WTC11 (cell line): ENCODE measurements at regions not wholly inside any gene's neighbourhood (a gene's known extent, or its start where the extent isn't known, plus 50 kb on each side); places are given as distances from the start of the nearest gene placed in this dataset.

ENCODE experiments used
- ATAC-seq: fragments of 200-7000 bp; cut with Tn5 transposase; 2 replicates; pipeline ENCODE4 v1.10.0; 2021; ENCODE audit warnings: mild to moderate bottlenecking, moderate library complexity
- CTCF ChIA-PET: fragments of 300-600 bp; sonication (Branson Sonifier 250); formaldehyde crosslinking; loops from one replicate; lab custom pipeline; 2021; ENCODE audit warnings: antibody characterized with exemption; lab: Charles Lee
- POLR2A ChIA-PET: fragments of 350-600 bp; sonication (Branson Sonifier 250); formaldehyde crosslinking; loops from one replicate; lab custom pipeline; 2021; ENCODE audit warnings: antibody characterized with exemption; lab: Charles Lee
- DNase-seq: peaks from one replicate; pipeline ENCODE4 v3.0.0; 2021; ENCODE audit warnings: low spot score
- H3K27ac Mint-ChIP-seq: 2 replicates; pipeline ENCODE4 v1.8.0; 2021; ENCODE audit warnings: mixed read lengths
- H3K27me3 Mint-ChIP-seq: 2 replicates; pipeline ENCODE4 v1.8.0; 2021; ENCODE audit warnings: low read depth, mild to moderate bottlenecking, moderate library complexity, mixed read lengths
- H3K36me3 Mint-ChIP-seq: 2 replicates; pipeline ENCODE4 v1.8.0; 2021; ENCODE audit warnings: mixed read lengths
- H3K4me1 Mint-ChIP-seq: 2 replicates; pipeline ENCODE4 v1.8.0; 2022; ENCODE audit warnings: mixed read lengths
- H3K4me3 Mint-ChIP-seq: 2 replicates; pipeline ENCODE4 v1.8.0; 2021; ENCODE audit warnings: mild to moderate bottlenecking, moderate library complexity, mixed read lengths
- H3K9me3 Mint-ChIP-seq: 2 replicates; pipeline ENCODE4 v1.8.0; 2021; ENCODE audit warnings: mixed read lengths
- ARID4B ChIP-seq: sonication (generic); formaldehyde crosslinking; IDR thresholded peaks from 2 replicates; pipeline ENCODE4 v1.8.0; 2023; ENCODE audit warnings: missing genetic modification reagents, mild to moderate bottlenecking, borderline replicate concordance
- GABPB1 ChIP-seq: sonication (generic); formaldehyde crosslinking; IDR thresholded peaks from 2 replicates; pipeline ENCODE4 v1.8.1; 2023; ENCODE audit warnings: mild to moderate bottlenecking, missing genetic modification reagents
- GRHL2 ChIP-seq: fragments of 250-450 bp; sonication (Bioruptor Pico); IDR thresholded peaks from 2 replicates; pipeline ENCODE4 v1.8.0; 2022; ENCODE audit warnings: mild to moderate bottlenecking, moderate library complexity; ENCODE audit not compliant: insufficient replicate concordance, severe bottlenecking
- NFATC4 ChIP-seq: fragments of 250-450 bp; sonication (Bioruptor Pico); IDR thresholded peaks from 2 replicates; pipeline ENCODE4 v1.9.0; 2021; ENCODE audit warnings: mild to moderate bottlenecking
- USF2 ChIP-seq: sonication (generic); formaldehyde crosslinking; IDR thresholded peaks from 2 replicates; pipeline ENCODE4 v1.8.1; 2023; ENCODE audit warnings: mild to moderate bottlenecking, missing genetic modification reagents, moderate library complexity
- ZNF263 ChIP-seq: sonication (generic); formaldehyde crosslinking; IDR thresholded peaks from 2 replicates; pipeline ENCODE4 v1.8.1; 2022; ENCODE audit warnings: low read depth, mild to moderate bottlenecking, moderate library complexity, missing genetic modification reagents
- ZNF396 ChIP-seq: fragments of 250-450 bp; sonication (Bioruptor Pico); IDR thresholded peaks from 2 replicates; pipeline ENCODE4 v1.8.0; 2021; ENCODE audit warnings: mild to moderate bottlenecking, moderate library complexity, borderline replicate concordance
- ZNF671 ChIP-seq: fragments of 250-450 bp; sonication (Bioruptor Pico); IDR thresholded peaks from 2 replicates; pipeline ENCODE4 v1.8.0; 2021; ENCODE audit warnings: mild to moderate bottlenecking
- ZSCAN18 ChIP-seq: fragments of 250-450 bp; sonication (Bioruptor Pico); IDR thresholded peaks from 2 replicates; pipeline ENCODE4 v2.1.2; 2022; ENCODE audit warnings: mild to moderate bottlenecking, moderate library complexity
- TF ChIP-seq, protein P1 (sequence below): sonication (generic); formaldehyde crosslinking; IDR thresholded peaks from 2 replicates; pipeline ENCODE4 v1.8.1; 2022; ENCODE audit warnings: low read depth, missing genetic modification reagents, borderline replicate concordance
- TF ChIP-seq, protein P2 (sequence below): sonication (generic); formaldehyde crosslinking; IDR thresholded peaks from 2 replicates; pipeline ENCODE4 v1.8.0; 2022; ENCODE audit warnings: missing genetic modification reagents

- TF ChIP-seq GRHL2 (CRISPR knock-in tag), result no peak
Measured at GRCh38 chr9:108727580-108728111, 128.1 kb downstream of the ACTL7B start (continued).

DNA sequence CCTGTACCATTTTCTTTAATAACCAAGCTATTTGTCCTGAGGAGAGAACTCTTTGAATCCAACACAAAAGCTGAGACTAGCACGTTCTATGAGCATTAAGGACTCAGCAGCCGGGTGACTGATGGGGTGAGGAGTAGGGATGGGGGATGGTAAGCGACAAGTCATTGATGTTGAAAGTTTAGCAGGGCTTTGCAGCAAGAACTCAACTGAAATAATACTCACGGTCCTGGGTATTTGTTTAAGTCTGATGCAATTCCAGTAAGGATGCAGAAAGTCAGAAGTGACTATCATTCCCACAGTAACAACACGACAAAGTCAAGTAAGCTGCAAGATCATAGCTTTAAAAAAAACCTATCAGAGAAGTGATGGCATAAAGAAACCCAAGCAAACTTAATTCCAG is 131.1 kb downstream of the ACTL7B start:
- ChIA-PET POLR2A (no interaction called here), CTCF (no interaction called here)
- DNase-seq (no peak), ATAC-seq (no peak)
- TF ChIP-seq GABPB1 (peak; percentile 81), ZNF671 (CRISPR knock-in tag) (no peak)
- H3K9me3 Mint-ChIP-seq, result no peaks in the 10 kb centered on the region
- no peak overlapping the region for H3K27ac Mint-ChIP-seq
- no peaks in the 10 kb centered on the region for H3K4me1 Mint-ChIP-seq
- no peak overlapping the region for H3K4me3 Mint-ChIP-seq
- no peaks in the 10 kb centered on the region for H3K27me3 Mint-ChIP-seq
- no peaks in the 10 kb centered on the region for H3K36me3 Mint-ChIP-seq

DNA sequence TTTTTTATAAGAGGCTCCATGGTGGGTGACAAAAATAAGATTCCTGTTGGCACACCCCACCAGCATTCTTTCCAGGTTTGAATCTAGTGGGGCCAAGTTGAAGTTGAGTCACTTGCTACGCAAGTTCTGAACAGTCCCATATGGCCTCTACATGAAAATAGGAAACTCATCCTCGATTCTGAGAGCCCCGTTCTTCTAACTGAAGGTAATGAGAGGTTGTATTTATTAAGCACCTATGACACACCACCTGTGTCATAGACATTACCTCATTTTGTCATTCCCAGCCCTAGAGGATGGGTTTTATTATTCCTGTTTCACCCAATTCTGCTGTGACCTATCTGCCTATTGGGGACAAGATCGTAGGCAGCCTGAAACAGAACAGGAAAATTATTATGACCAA is 131.7 kb downstream of the ACTL7B start:
- POLR2A ChIA-PET, result no interaction called here

DNA sequence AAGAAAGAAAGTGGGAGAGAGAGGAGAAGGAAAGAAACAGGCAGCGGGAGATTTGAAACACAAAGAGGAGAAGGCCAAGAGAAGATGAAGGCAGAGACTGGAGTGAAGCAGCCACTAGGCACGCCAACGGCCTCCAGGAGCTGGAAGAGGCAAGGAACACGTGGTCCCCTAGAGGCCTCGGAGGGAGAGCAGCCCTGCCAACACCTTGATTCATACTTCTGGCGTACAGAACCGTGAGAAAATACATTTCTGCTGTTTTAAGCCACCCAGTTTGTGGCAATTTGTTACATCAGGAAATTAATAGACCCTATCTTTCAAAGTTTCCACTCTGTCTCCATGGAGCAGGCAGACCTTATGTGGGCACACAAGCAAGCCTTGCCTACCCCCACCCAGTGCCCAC is 133.4 kb downstream of the ACTL7B start:
- DNase-seq (no peak), ATAC-seq (no peak)
- Mint-ChIP-seq H3K27me3 (no peaks in the 10 kb centered on the region), H3K27ac (no peak overlapping the region), H3K36me3 (no peaks in the 10 kb centered on the region), H3K4me1 (no peaks in the 10 kb centered on the region), H3K4me3 (no peak overlapping the region), H3K9me3 (peaks cover 4% of the 10 kb centered on the region)
- ChIA-PET CTCF (no interaction called here), POLR2A (no interaction called here)
- TF ChIP-seq ZNF263 (CRISPR knock-in tag) (no peak), ZSCAN18 (no peak), NFATC4 (CRISPR knock-in tag) (no peak), ARID4B (CRISPR knock-in tag) (no peak)

More for the DNA sequence above, 131.7 kb downstream of the ACTL7B start:
- H3K9me3 Mint-ChIP-seq, result no peaks in the 10 kb centered on the region
- no peak overlapping the region for H3K4me3 Mint-ChIP-seq
- TF ChIP-seq, protein P1, sequence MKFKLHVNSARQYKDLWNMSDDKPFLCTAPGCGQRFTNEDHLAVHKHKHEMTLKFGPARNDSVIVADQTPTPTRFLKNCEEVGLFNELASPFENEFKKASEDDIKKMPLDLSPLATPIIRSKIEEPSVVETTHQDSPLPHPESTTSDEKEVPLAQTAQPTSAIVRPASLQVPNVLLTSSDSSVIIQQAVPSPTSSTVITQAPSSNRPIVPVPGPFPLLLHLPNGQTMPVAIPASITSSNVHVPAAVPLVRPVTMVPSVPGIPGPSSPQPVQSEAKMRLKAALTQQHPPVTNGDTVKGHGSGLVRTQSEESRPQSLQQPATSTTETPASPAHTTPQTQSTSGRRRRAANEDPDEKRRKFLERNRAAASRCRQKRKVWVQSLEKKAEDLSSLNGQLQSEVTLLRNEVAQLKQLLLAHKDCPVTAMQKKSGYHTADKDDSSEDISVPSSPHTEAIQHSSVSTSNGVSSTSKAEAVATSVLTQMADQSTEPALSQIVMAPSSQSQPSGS (CRISPR knock-in tag), result no peak
- TF ChIP-seq USF2 (CRISPR knock-in tag) (no peak), ZNF396 (CRISPR knock-in tag) (no peak), NFATC4 (CRISPR knock-in tag) (no peak)
- TF ChIP-seq, protein P2, sequence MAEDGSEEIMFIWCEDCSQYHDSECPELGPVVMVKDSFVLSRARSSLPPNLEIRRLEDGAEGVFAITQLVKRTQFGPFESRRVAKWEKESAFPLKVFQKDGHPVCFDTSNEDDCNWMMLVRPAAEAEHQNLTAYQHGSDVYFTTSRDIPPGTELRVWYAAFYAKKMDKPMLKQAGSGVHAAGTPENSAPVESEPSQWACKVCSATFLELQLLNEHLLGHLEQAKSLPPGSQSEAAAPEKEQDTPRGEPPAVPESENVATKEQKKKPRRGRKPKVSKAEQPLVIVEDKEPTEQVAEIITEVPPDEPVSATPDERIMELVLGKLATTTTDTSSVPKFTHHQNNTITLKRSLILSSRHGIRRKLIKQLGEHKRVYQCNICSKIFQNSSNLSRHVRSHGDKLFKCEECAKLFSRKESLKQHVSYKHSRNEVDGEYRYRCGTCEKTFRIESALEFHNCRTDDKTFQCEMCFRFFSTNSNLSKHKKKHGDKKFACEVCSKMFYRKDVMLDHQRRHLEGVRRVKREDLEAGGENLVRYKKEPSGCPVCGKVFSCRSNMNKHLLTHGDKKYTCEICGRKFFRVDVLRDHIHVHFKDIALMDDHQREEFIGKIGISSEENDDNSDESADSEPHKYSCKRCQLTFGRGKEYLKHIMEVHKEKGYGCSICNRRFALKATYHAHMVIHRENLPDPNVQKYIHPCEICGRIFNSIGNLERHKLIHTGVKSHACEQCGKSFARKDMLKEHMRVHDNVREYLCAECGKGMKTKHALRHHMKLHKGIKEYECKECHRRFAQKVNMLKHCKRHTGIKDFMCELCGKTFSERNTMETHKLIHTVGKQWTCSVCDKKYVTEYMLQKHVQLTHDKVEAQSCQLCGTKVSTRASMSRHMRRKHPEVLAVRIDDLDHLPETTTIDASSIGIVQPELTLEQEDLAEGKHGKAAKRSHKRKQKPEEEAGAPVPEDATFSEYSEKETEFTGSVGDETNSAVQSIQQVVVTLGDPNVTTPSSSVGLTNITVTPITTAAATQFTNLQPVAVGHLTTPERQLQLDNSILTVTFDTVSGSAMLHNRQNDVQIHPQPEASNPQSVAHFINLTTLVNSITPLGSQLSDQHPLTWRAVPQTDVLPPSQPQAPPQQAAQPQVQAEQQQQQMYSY (CRISPR knock-in tag), result no peak
- ATAC-seq (no peak), DNase-seq (no peak)
- no peaks in the 10 kb centered on the region for H3K27me3 Mint-ChIP-seq
- no peaks in the 10 kb centered on the region for H3K36me3 Mint-ChIP-seq
- CTCF ChIA-PET, result no interaction called here
- H3K4me1 Mint-ChIP-seq, result no peaks in the 10 kb centered on the region
- H3K27ac Mint-ChIP-seq, result no peak overlapping the region
